ENCODE measurements at regions not wholly inside any gene's neighbourhood (a gene's known extent, or its start where the extent isn't known, plus 50 kb on each side); places are given as distances from the start of the nearest gene placed in this dataset.

- no peak for TF ChIP-seq EZH2 (IDR thresholded peaks at IDR 0.05; ENCODE audit: borderline replicate concordance, low read depth, low read length, poor library complexity, severe bottlenecking)
- TF ChIP-seq, protein P1, sequence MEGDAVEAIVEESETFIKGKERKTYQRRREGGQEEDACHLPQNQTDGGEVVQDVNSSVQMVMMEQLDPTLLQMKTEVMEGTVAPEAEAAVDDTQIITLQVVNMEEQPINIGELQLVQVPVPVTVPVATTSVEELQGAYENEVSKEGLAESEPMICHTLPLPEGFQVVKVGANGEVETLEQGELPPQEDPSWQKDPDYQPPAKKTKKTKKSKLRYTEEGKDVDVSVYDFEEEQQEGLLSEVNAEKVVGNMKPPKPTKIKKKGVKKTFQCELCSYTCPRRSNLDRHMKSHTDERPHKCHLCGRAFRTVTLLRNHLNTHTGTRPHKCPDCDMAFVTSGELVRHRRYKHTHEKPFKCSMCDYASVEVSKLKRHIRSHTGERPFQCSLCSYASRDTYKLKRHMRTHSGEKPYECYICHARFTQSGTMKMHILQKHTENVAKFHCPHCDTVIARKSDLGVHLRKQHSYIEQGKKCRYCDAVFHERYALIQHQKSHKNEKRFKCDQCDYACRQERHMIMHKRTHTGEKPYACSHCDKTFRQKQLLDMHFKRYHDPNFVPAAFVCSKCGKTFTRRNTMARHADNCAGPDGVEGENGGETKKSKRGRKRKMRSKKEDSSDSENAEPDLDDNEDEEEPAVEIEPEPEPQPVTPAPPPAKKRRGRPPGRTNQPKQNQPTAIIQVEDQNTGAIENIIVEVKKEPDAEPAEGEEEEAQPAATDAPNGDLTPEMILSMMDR (conservative IDR thresholded peaks at IDR 0.05; ENCODE audit: low read depth, low read length) = no peak
- Histone ChIP-seq H3K27ac (ENCODE audit: low read depth, low read length, poor library complexity, severe bottlenecking) (no peak overlapping the region), H3K4me1 (ENCODE audit: insufficient read depth, low read length, poor library complexity, severe bottlenecking) (no peaks in the 10 kb centered on the region), H3K4me3 (ENCODE audit: low read depth, low read length, poor library complexity, severe bottlenecking) (no peak overlapping the region), H3K27me3 (replicated peaks; ENCODE audit: insufficient read depth, low read depth, low read length, poor library complexity) (no peaks in the 10 kb centered on the region), H3K9me3 (ENCODE audit: low read depth, low read length, poor library complexity, severe bottlenecking) (no peaks in the 10 kb centered on the region), H3K36me3 (ENCODE audit: insufficient read depth, low read length, poor library complexity, severe bottlenecking) (no peaks in the 10 kb centered on the region)
- no TSS peak for BruUV-seq (replicated peaks)
- CTCF ChIA-PET = no interaction called here
- intact Hi-C loops (cut with micrococcal nuclease; ENCODE audit: unreplicated experiment) = no loop called here
- DNase-seq (ENCODE audit: low spot score) = no peak
- POLR2A ChIA-PET (ENCODE audit: low non-redundant PET) = no interaction called here
These were observed 642.9 kb upstream of the KCNMB2 start for GRCh38 chr3:177893331-177893730.

DNA sequence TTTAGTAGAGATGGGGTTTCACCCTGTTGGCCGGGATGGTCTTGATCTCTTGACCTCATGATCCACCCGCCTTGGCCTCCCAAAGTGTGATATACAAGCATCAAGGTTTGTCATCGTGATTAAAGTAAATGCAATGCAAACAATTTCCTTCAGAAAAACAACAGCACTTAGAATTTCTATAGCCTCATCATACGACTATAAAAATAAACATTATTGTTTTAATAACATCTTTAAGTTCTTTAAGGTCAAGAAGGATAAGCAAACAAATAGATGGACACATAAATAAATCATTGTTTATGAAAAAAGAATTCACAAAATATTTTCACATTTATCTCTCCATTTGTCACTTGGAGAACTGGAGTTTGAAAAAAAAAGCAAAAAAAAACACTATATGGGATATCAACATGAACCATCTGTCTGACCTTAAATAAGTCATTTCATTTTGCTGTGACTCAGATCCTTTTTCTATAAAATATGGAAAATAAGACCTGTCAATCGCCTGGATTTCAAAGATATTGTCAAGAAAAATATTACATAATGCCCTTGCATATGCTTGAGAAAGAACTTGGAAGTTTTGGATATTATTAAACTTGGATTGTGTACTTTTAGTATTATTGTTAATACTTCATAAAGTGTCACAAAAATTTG lies 642.0 kb upstream of the KCNMB2 start:
- Histone ChIP-seq H3K36me3 (ENCODE audit: insufficient read depth, low read length, poor library complexity, severe bottlenecking) (no peaks in the 10 kb centered on the region), H3K4me1 (ENCODE audit: insufficient read depth, low read length, poor library complexity, severe bottlenecking) (no peaks in the 10 kb centered on the region), H3K27me3 (replicated peaks; ENCODE audit: insufficient read depth, low read depth, low read length, poor library complexity) (no peaks in the 10 kb centered on the region), H3K27ac (ENCODE audit: low read depth, low read length, poor library complexity, severe bottlenecking) (no peak overlapping the region), H3K4me3 (ENCODE audit: low read depth, low read length, poor library complexity, severe bottlenecking) (no peak overlapping the region), H3K9me3 (ENCODE audit: low read depth, low read length, poor library complexity, severe bottlenecking) (no peaks in the 10 kb centered on the region)
- BruUV-seq (replicated peaks) = no TSS peak
- intact Hi-C loops (cut with micrococcal nuclease; ENCODE audit: unreplicated experiment) = no loop called here
- no peak for DNase-seq (ENCODE audit: low spot score)
- POLR2A ChIA-PET (ENCODE audit: low non-redundant PET) = no interaction called here
- TF ChIP-seq, protein P1 (conservative IDR thresholded peaks at IDR 0.05; ENCODE audit: low read depth, low read length) = no peak
- TF ChIP-seq EZH2 (IDR thresholded peaks at IDR 0.05; ENCODE audit: borderline replicate concordance, low read depth, low read length, poor library complexity, severe bottlenecking) = no peak
- CTCF ChIA-PET = no interaction called here

DNA sequence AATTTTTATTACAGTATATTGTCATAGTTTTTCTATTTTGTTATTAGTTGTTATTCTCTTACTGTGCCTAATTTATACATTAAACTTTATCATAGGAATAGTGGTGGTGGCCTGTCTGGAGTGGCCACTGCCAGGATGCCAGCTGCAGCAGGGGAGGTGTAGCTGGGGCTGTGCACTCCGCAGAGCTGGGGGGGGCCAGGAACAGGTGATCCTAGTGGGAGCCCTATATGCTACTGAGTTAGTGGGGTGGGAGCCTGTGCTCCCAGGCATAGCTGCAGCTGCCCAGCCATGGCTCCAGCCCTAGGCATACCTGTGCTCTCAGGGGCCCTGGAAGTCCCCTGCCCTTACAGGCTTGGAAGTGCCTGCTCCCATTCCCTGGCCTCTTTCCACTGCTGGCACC lies 638.1 kb upstream of the KCNMB2 start:
- BruUV-seq (replicated peaks) = no TSS peak
- H3K27ac ChIP-seq (ENCODE audit: low read depth, low read length, poor library complexity, severe bottlenecking) = no peak overlapping the region
- H3K9me3 ChIP-seq (ENCODE audit: low read depth, low read length, poor library complexity, severe bottlenecking) = peaks cover 9% of the 10 kb centered on the region
- no peaks in the 10 kb centered on the region for H3K36me3 ChIP-seq (ENCODE audit: insufficient read depth, low read length, poor library complexity, severe bottlenecking)
- H3K27me3 ChIP-seq (replicated peaks; ENCODE audit: insufficient read depth, low read depth, low read length, poor library complexity) = no peaks in the 10 kb centered on the region
- intact Hi-C loops (cut with micrococcal nuclease; ENCODE audit: unreplicated experiment) = no loop called here
- TF ChIP-seq, protein P1 (conservative IDR thresholded peaks at IDR 0.05; ENCODE audit: low read depth, low read length) = no peak
- TF ChIP-seq EZH2 (IDR thresholded peaks at IDR 0.05; ENCODE audit: borderline replicate concordance, low read depth, low read length, poor library complexity, severe bottlenecking) = no peak
- ChIA-PET POLR2A (ENCODE audit: low non-redundant PET) (no interaction called here), CTCF (no interaction called here)
- no peak overlapping the region for H3K4me3 ChIP-seq (ENCODE audit: low read depth, low read length, poor library complexity, severe bottlenecking)
- H3K4me1 ChIP-seq (ENCODE audit: insufficient read depth, low read length, poor library complexity, severe bottlenecking) = no peaks in the 10 kb centered on the region
- no peak for DNase-seq (ENCODE audit: low spot score)

Data from A673 (cell line).